Activated T-cell treated with anti-CD3 and anti-CD28 coated beads for 48 hours (primary cell): ENCODE measurements at regions not wholly inside any gene's neighbourhood (a gene's known extent, or its start where the extent isn't known, plus 50 kb on each side); places are given as distances from the start of the nearest gene placed in this dataset.

Experiments used
- DNase-seq: peaks from one replicate; pipeline ENCODE4 v3.0.0-alpha.2; 2020; ENCODE audit warnings: low read depth

GRCh38 chr1:60345049-60345448, 271.5 kb upstream of the C1orf87 start:
- DNase-seq, result no peak

DNA sequence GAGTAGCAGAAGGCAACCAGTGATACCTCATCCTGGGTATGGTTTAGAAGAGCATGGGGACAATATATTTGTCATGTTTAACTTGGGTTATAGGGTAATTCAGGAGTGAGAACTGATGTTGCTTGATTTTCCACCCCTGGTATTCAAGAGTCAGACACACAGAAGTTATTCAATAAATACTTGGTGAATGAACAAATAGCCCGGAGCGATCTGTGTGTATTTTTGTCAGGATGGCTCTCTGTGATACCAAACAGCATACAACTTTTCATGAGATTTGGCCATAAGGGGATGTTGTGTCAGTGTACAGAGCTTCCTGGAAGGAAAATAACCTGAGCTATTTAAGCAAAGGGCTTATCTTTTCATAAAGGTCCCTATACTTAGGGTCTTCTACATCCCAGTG, 270.2 kb upstream of the C1orf87 start:
- DNase-seq, result no peak

GRCh38 chr1:60342569-60342968, 269.0 kb upstream of the C1orf87 start:
- no peak for DNase-seq

- no peak for DNase-seq
Observed at GRCh38 chr1:60341274-60341673, 267.7 kb upstream of the C1orf87 start.

DNA sequence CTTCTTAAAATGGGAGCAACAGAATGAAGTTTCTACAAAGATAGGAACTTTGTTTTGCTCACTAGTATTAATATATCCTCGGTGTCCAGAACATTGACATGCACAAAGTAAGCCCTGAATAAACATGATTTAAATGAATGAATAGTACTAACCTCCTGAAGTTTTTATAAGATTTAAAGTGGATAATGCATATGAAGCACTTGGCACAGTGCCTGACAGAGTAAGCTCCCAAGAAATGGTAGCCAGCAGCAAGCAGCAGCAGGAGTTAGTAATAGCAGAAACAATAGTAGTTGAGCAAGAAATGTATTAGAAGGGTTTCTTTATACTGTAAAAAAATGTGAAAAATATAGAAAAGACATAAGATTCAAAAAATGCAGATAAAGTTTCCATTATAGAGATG, 258.1 kb upstream of the C1orf87 start:
- DNase-seq, result no peak

GRCh38 chr1:60329651-60330050, 256.1 kb upstream of the C1orf87 start:
- no peak for DNase-seq

- DNase-seq, result no peak
Observed at GRCh38 chr1:60311838-60312237, 238.3 kb upstream of the C1orf87 start.

- DNase-seq, result no peak
Observed at GRCh38 chr1:60299581-60299980, 226.0 kb upstream of the C1orf87 start.

- DNase-seq, result no peak
Observed at GRCh38 chr1:60298290-60298689, 224.7 kb upstream of the C1orf87 start.

DNA sequence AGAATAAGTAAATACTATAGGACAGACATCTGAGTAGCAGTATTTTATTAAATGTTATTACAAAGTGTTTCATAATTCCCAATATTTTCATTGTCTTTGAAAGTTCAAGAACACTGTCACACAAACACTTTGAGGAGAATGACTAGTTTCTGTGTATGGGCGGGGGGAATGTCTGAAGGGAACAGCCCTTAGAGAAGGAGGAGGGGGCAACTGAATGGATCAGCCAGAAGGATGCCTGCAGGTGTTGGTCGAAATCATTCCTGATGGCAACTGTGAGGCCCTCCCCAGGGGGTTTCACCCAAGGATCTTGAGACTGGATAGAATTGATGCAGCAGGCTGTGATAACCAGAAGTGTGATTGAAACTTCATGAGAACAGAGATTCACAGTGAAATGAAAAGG, 223.2 kb upstream of the C1orf87 start:
- DNase-seq, result no peak

DNA sequence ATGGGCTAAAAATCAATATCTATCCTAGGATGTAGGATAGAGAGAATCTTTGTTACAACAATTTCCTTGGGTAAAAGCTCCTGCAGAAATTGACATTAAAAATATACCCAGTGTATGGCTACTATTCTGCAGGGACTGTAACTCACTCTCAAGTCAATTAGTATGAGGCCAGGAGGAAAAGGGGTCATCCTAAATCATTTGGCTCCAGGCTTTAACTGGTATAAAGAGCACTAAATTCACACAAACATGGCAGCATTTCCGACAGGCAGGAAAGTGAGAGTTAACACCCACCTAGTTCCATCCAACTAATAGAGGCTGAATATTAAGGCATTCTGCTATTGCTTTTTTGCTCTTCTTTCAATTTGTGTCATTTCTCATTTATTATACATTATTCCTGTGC, 218.6 kb upstream of the C1orf87 start:
- DNase-seq, result no peak

- no peak for DNase-seq
Observed at GRCh38 chr1:60290393-60290792, 216.8 kb upstream of the C1orf87 start.

- no peak for DNase-seq
Observed at GRCh38 chr1:60287536-60287935, 214.0 kb upstream of the C1orf87 start.

DNA sequence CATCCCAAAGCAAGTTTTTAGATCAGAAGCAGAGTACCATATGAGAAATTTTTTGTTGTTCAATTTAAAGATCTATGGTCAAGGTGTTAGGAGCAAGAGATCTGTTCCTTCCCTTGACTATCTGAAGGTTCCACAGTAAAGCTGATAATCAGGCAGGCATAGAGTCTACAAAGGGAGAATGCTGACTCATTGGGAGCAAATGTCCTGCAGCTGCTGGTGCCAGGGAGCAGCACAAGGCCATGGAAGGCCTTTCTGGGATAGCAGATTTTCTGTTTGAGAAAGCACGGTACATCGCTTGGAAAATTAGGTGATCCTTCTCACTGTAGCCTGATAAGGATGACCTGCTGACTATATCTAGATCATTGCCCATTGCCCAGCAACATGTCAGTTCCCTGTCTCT, 210.1 kb upstream of the C1orf87 start:
- DNase-seq, result no peak

- peak; percentile 3 for DNase-seq
Observed at GRCh38 chr1:60281360-60281932, 207.9 kb upstream of the C1orf87 start.

GRCh38 chr1:60280819-60281218, 207.2 kb upstream of the C1orf87 start:
- DNase-seq, result no peak

DNA sequence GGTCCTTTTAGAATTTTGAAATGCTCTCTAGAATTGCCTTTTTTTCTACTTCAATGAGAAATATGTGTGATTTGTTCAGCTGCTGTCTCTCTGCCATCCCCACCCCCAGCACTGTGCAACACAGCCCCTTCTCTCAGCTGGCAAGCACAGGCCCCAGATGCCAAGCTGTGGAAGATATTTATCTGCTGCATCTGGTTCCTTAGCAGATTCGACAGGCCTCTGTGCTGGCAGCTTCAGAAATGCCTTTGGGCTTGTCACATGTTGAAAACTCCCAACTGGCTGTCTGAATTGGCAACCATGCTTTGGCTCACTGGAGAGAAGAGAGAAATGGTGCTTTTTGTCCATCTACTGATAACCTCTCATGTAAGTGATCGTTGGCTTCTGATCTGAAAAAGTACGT, 206.7 kb upstream of the C1orf87 start:
- no peak for DNase-seq

- DNase-seq, result no peak
Observed at GRCh38 chr1:60279798-60280197, 206.2 kb upstream of the C1orf87 start.

DNA sequence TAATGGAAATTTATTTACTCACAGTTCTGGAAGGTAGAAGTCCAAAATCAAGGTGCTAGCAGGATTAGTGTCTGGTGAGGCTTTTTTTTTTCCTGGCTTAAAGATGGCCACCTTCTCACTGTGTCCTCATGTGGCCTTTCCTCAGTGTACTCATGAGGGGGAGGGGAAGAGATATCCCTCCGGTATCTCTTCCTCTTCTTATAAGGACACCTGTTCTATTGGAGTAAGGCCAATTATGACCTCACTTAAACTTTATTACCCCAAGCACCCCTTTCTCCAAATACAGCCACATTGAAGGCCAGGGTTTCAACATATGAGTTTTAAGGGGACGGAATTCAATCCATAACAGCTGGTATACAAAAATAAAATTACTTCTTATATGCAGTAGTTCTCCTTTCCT, 203.7 kb upstream of the C1orf87 start:
- no peak for DNase-seq

GRCh38 chr1:60274422-60275290, 201.1 kb upstream of the C1orf87 start:
- no peak for DNase-seq

GRCh38 chr1:60273185-60273584, 199.6 kb upstream of the C1orf87 start:
- DNase-seq, result no peak

DNA sequence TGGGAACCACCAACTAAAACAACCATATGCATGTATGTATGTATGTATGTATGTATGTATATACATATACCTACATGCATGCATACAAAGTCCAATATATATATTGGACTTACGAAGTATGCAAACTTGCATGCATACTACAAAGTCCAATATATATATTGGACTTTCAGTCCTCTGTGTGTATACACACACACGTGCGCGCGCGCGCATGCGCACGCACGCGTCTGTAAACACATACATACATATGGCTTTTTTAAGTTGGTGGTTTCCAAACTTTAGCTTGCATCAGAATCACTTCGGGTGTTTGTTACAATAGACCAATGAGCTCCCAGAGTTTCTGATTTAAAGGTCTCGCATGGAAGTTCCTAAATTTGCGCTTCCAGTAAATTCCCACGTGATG, 197.5 kb upstream of the C1orf87 start:
- no peak for DNase-seq

- no peak for DNase-seq
Observed at GRCh38 chr1:60268451-60268850, 194.9 kb upstream of the C1orf87 start.
